ENCODE measurements at regions not wholly inside any gene's neighbourhood (a gene's known extent, or its start where the extent isn't known, plus 50 kb on each side); places are given as distances from the start of the nearest gene placed in this dataset.

- Histone ChIP-seq H3K4me3 (ENCODE audit: low read depth, low read length) (no peak overlapping the region), H3K4me1 (no peaks in the 10 kb centered on the region), H3K27me3 (no peaks in the 10 kb centered on the region), H3K36me3 (no peaks in the 10 kb centered on the region), H3K9me3 (no peaks in the 10 kb centered on the region; the same call in 1 of the 2 replicates)
- no peak for TF ChIP-seq CTCF (IDR thresholded peaks at IDR 0.05; ENCODE audit: low read depth, low read length)
- DNase-seq: no peak
These were observed 576.1 kb downstream of the ALG10 start for GRCh38 chr12:34598352-34598827.

GRCh38 chr12:34598851-34599529 is 576.7 kb downstream of the ALG10 start:
- Histone ChIP-seq H3K27me3 (no peaks in the 10 kb centered on the region), H3K36me3 (no peaks in the 10 kb centered on the region), H3K9me3 (no peaks in the 10 kb centered on the region; the same call in 1 of the 2 replicates), H3K4me3 (ENCODE audit: low read depth, low read length) (no peak overlapping the region), H3K4me1 (no peaks in the 10 kb centered on the region)
- DNase-seq: no peak
- TF ChIP-seq CTCF (IDR thresholded peaks at IDR 0.05; ENCODE audit: low read depth, low read length): no peak

- no peak overlapping the region for H3K4me3 ChIP-seq (ENCODE audit: low read depth, low read length)
- DNase-seq: no peak
- H3K36me3 ChIP-seq: no peaks in the 10 kb centered on the region
- no peaks in the 10 kb centered on the region for H3K4me1 ChIP-seq
- H3K27me3 ChIP-seq: no peaks in the 10 kb centered on the region
- H3K9me3 ChIP-seq: no peaks in the 10 kb centered on the region; the same call in 1 of the 2 replicates
- no peak for TF ChIP-seq CTCF (IDR thresholded peaks at IDR 0.05; ENCODE audit: low read depth, low read length)
These were observed 577.5 kb downstream of the ALG10 start for GRCh38 chr12:34599530-34600513.

- Histone ChIP-seq H3K4me1 (no peaks in the 10 kb centered on the region), H3K36me3 (no peaks in the 10 kb centered on the region), H3K9me3 (no peaks in the 10 kb centered on the region; the same call in 1 of the 2 replicates), H3K4me3 (ENCODE audit: low read depth, low read length) (no peak overlapping the region), H3K27me3 (no peaks in the 10 kb centered on the region)
- no peak for DNase-seq
- no peak for TF ChIP-seq CTCF (IDR thresholded peaks at IDR 0.05; ENCODE audit: low read depth, low read length)
These were observed 578.5 kb downstream of the ALG10 start for GRCh38 chr12:34600592-34601462.

GRCh38 chr12:34601689-34602088 is 579.4 kb downstream of the ALG10 start:
- Histone ChIP-seq H3K36me3 (no peaks in the 10 kb centered on the region), H3K9me3 (no peaks in the 10 kb centered on the region; the same call in 1 of the 2 replicates), H3K4me3 (ENCODE audit: low read depth, low read length) (no peak overlapping the region), H3K4me1 (no peaks in the 10 kb centered on the region), H3K27me3 (no peaks in the 10 kb centered on the region)
- no peak for DNase-seq
- TF ChIP-seq CTCF (IDR thresholded peaks at IDR 0.05; ENCODE audit: low read depth, low read length): no peak

Measured in BE2C (cell line).